ENCODE measurements at regions not wholly inside any gene's neighbourhood (a gene's known extent, or its start where the extent isn't known, plus 50 kb on each side); places are given as distances from the start of the nearest gene placed in this dataset.

- no peaks in the 10 kb centered on the region for H3K36me3 Mint-ChIP-seq (ENCODE audit: unreplicated experiment)
- no peak for TF ChIP-seq CTCF (IDR thresholded peaks at IDR 0.05)
- no peaks in the 10 kb centered on the region for H3K4me1 Mint-ChIP-seq (ENCODE audit: unreplicated experiment)
- no peak for DNase-seq (ENCODE audit: extremely low spot score, unreplicated experiment)
- no peaks in the 10 kb centered on the region for H3K9me3 Mint-ChIP-seq (ENCODE audit: unreplicated experiment)
- H3K27me3 Mint-ChIP-seq (ENCODE audit: unreplicated experiment), result no peaks in the 10 kb centered on the region
- no peak overlapping the region for H3K4me3 Mint-ChIP-seq (ENCODE audit: unreplicated experiment)
- H3K27ac Mint-ChIP-seq (ENCODE audit: unreplicated experiment), result no peak overlapping the region
These were observed 146.2 kb upstream of the PWP1 start for GRCh38 chr12:107539196-107539939.

- no peaks in the 10 kb centered on the region for H3K9me3 Mint-ChIP-seq (ENCODE audit: unreplicated experiment)
- no peak overlapping the region for H3K27ac Mint-ChIP-seq (ENCODE audit: unreplicated experiment)
- H3K4me1 Mint-ChIP-seq (ENCODE audit: unreplicated experiment), result no peaks in the 10 kb centered on the region
- no peaks in the 10 kb centered on the region for H3K27me3 Mint-ChIP-seq (ENCODE audit: unreplicated experiment)
- H3K4me3 Mint-ChIP-seq (ENCODE audit: unreplicated experiment), result no peak overlapping the region
- TF ChIP-seq CTCF (IDR thresholded peaks at IDR 0.05), result no peak
- no peaks in the 10 kb centered on the region for H3K36me3 Mint-ChIP-seq (ENCODE audit: unreplicated experiment)
- DNase-seq (ENCODE audit: extremely low spot score, unreplicated experiment), result no peak
These were observed 144.4 kb upstream of the PWP1 start for GRCh38 chr12:107541001-107541705.

- H3K4me1 Mint-ChIP-seq (ENCODE audit: unreplicated experiment), result no peaks in the 10 kb centered on the region
- H3K4me3 Mint-ChIP-seq (ENCODE audit: unreplicated experiment), result no peak overlapping the region
- H3K36me3 Mint-ChIP-seq (ENCODE audit: unreplicated experiment), result no peaks in the 10 kb centered on the region
- no peaks in the 10 kb centered on the region for H3K27me3 Mint-ChIP-seq (ENCODE audit: unreplicated experiment)
- no peaks in the 10 kb centered on the region for H3K9me3 Mint-ChIP-seq (ENCODE audit: unreplicated experiment)
- DNase-seq (ENCODE audit: extremely low spot score, unreplicated experiment), result peak; percentile 49
- no peak for TF ChIP-seq CTCF (IDR thresholded peaks at IDR 0.05)
- H3K27ac Mint-ChIP-seq (ENCODE audit: unreplicated experiment), result no peak overlapping the region
These were observed 142.2 kb upstream of the PWP1 start for GRCh38 chr12:107543416-107543815.

GRCh38 chr12:107543841-107544240 lies 141.8 kb upstream of the PWP1 start:
- H3K27me3 Mint-ChIP-seq (ENCODE audit: unreplicated experiment), result no peaks in the 10 kb centered on the region
- H3K4me3 Mint-ChIP-seq (ENCODE audit: unreplicated experiment), result no peak overlapping the region
- no peak for TF ChIP-seq CTCF (IDR thresholded peaks at IDR 0.05)
- H3K27ac Mint-ChIP-seq (ENCODE audit: unreplicated experiment), result no peak overlapping the region
- H3K36me3 Mint-ChIP-seq (ENCODE audit: unreplicated experiment), result no peaks in the 10 kb centered on the region
- H3K9me3 Mint-ChIP-seq (ENCODE audit: unreplicated experiment), result peaks cover 2% of the 10 kb centered on the region
- H3K4me1 Mint-ChIP-seq (ENCODE audit: unreplicated experiment), result no peaks in the 10 kb centered on the region
- DNase-seq (ENCODE audit: extremely low spot score, unreplicated experiment), result no peak

- no peak for TF ChIP-seq CTCF (IDR thresholded peaks at IDR 0.05)
- no peak for DNase-seq (ENCODE audit: extremely low spot score, unreplicated experiment)
- no peak overlapping the region for H3K27ac Mint-ChIP-seq (ENCODE audit: unreplicated experiment)
These were observed 140.7 kb upstream of the PWP1 start for GRCh38 chr12:107544937-107545336.

More at GRCh38 chr12:107544937-107545336, 140.7 kb upstream of the PWP1 start:
- no peak overlapping the region for H3K4me3 Mint-ChIP-seq (ENCODE audit: unreplicated experiment)
- no peaks in the 10 kb centered on the region for H3K27me3 Mint-ChIP-seq (ENCODE audit: unreplicated experiment)
- no peaks in the 10 kb centered on the region for H3K36me3 Mint-ChIP-seq (ENCODE audit: unreplicated experiment)
- H3K9me3 Mint-ChIP-seq (ENCODE audit: unreplicated experiment), result peaks cover 7% of the 10 kb centered on the region
- no peaks in the 10 kb centered on the region for H3K4me1 Mint-ChIP-seq (ENCODE audit: unreplicated experiment)

Measured in osteocyte (in vitro differentiated cells).